Osteocyte (in vitro differentiated cells): ENCODE measurements at regions not wholly inside any gene's neighbourhood (a gene's known extent, or its start where the extent isn't known, plus 50 kb on each side); places are given as distances from the start of the nearest gene placed in this dataset.

Experiments
- DNase-seq: peaks from one replicate; pipeline ENCODE4 v3.0.0; 2021; ENCODE audit warnings: mixed read lengths; ENCODE audit not compliant: unreplicated experiment; ENCODE audit errors: extremely low spot score
- H3K27ac Mint-ChIP-seq: one replicate; pipeline ENCODE4 v1.8.0; 2021; ENCODE audit warnings: mild to moderate bottlenecking, mixed read lengths; ENCODE audit not compliant: unreplicated experiment
- H3K27me3 Mint-ChIP-seq: one replicate; pipeline ENCODE4 v1.8.0; 2021; ENCODE audit warnings: mixed read lengths; ENCODE audit not compliant: unreplicated experiment
- H3K36me3 Mint-ChIP-seq: one replicate; pipeline ENCODE4 v1.8.0; 2021; ENCODE audit warnings: mixed read lengths; ENCODE audit not compliant: unreplicated experiment
- H3K4me1 Mint-ChIP-seq: one replicate; pipeline ENCODE4 v1.8.0; 2021; ENCODE audit warnings: mixed read lengths; ENCODE audit not compliant: unreplicated experiment
- H3K4me3 Mint-ChIP-seq: one replicate; pipeline ENCODE4 v1.8.0; 2021; ENCODE audit warnings: mild to moderate bottlenecking, moderate library complexity, mixed read lengths; ENCODE audit not compliant: unreplicated experiment
- H3K9me3 Mint-ChIP-seq: one replicate; pipeline ENCODE4 v1.8.0; 2021; ENCODE audit warnings: mixed read lengths; ENCODE audit not compliant: unreplicated experiment
- TF ChIP-seq, protein P1 (sequence below): fragments of 200-600 bp; sonication (generic); IDR thresholded peaks from 2 replicates; pipeline ENCODE4 v1.5.0; 2021; ENCODE audit warnings: antibody characterized with exemption, mild to moderate bottlenecking, moderate library complexity

DNA sequence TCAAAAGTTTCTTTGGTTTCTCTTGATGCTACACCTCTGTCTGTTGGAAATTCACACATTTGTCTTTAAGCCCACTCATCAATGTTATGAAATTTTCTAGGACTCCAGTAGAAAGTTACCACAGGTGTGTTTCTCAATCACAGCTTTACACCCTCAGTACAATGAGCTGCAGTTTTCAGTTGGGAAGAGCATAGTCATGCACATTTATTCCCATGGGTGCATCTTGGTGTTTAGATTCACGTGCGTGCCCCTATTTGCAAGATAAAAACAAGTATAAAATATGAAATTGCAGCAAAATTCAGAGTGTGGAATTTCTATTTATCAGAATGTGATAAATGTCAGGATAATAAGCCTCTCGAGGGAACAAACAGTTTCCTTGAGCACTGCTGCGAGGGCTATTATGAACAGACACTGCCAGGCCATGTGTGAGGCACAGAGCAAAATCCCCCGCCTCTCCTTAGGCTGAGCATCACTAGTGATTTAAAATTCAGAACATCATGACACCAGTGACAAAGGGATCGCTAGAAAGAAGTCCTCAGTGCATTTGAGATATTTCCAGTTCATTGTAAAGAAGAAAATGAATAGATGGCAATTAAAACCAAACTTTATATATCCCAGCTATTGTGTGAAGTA lies 512.2 kb upstream of the TCF4 start:
- Mint-ChIP-seq H3K27ac (no peak overlapping the region), H3K27me3 (no peaks in the 10 kb centered on the region)
- TF ChIP-seq, protein P1, sequence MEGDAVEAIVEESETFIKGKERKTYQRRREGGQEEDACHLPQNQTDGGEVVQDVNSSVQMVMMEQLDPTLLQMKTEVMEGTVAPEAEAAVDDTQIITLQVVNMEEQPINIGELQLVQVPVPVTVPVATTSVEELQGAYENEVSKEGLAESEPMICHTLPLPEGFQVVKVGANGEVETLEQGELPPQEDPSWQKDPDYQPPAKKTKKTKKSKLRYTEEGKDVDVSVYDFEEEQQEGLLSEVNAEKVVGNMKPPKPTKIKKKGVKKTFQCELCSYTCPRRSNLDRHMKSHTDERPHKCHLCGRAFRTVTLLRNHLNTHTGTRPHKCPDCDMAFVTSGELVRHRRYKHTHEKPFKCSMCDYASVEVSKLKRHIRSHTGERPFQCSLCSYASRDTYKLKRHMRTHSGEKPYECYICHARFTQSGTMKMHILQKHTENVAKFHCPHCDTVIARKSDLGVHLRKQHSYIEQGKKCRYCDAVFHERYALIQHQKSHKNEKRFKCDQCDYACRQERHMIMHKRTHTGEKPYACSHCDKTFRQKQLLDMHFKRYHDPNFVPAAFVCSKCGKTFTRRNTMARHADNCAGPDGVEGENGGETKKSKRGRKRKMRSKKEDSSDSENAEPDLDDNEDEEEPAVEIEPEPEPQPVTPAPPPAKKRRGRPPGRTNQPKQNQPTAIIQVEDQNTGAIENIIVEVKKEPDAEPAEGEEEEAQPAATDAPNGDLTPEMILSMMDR, result no peak

DNA sequence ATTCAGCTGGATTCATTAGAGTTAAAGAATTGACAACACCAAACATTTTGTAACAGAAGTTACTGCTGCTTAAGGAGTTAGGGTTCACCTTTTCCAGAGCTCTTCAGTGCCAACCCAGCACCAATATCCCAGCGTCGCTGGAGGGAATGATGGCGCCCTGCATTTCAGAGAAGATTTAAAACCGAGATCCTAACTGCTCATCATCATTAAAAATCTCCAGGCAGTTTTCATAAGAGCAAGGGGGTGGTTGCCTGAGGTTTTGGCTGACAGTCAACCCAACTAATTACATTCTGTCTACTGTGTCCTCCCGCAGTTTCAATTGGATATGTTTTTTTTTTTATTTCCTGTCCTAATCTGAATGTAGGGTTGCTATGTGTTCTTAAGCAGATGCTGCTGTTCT lies 509.6 kb upstream of the TCF4 start:
- no peak overlapping the region for H3K27ac Mint-ChIP-seq
- no peaks in the 10 kb centered on the region for H3K36me3 Mint-ChIP-seq
- TF ChIP-seq, protein P1, result no peak
- no peaks in the 10 kb centered on the region for H3K9me3 Mint-ChIP-seq
- H3K27me3 Mint-ChIP-seq, result no peaks in the 10 kb centered on the region
- DNase-seq, result no peak
- no peak overlapping the region for H3K4me3 Mint-ChIP-seq
- no peaks in the 10 kb centered on the region for H3K4me1 Mint-ChIP-seq

More for the DNA sequence above, 512.2 kb upstream of the TCF4 start:
- no peak for DNase-seq
- no peak overlapping the region for H3K4me3 Mint-ChIP-seq
- H3K36me3 Mint-ChIP-seq, result peaks cover 3% of the 10 kb centered on the region
- no peaks in the 10 kb centered on the region for H3K4me1 Mint-ChIP-seq
- H3K9me3 Mint-ChIP-seq, result peaks cover 20% of the 10 kb centered on the region

DNA sequence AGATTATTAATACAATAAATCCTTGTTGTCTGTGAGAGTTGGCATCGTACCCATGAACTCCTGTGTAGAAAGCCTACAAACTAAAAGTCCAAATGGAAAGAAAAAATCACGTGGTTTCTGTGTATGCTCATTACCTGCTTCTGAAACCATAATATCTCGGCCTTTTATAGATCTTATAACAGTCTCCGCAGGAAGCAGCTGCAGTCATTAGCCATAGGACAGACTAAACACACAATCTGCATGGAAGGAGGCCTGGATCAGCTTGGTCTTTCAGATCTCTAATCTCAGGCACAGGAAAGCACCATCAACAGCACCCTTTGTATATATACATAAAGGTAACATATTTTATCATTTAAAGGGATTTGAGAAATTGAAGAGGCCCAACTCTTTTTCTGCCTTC lies 508.9 kb upstream of the TCF4 start:
- Mint-ChIP-seq H3K9me3 (no peaks in the 10 kb centered on the region), H3K4me1 (no peaks in the 10 kb centered on the region), H3K27me3 (no peaks in the 10 kb centered on the region), H3K36me3 (no peaks in the 10 kb centered on the region), H3K4me3 (no peak overlapping the region), H3K27ac (no peak overlapping the region)
- DNase-seq, result no peak
- TF ChIP-seq, protein P1, result no peak

DNA sequence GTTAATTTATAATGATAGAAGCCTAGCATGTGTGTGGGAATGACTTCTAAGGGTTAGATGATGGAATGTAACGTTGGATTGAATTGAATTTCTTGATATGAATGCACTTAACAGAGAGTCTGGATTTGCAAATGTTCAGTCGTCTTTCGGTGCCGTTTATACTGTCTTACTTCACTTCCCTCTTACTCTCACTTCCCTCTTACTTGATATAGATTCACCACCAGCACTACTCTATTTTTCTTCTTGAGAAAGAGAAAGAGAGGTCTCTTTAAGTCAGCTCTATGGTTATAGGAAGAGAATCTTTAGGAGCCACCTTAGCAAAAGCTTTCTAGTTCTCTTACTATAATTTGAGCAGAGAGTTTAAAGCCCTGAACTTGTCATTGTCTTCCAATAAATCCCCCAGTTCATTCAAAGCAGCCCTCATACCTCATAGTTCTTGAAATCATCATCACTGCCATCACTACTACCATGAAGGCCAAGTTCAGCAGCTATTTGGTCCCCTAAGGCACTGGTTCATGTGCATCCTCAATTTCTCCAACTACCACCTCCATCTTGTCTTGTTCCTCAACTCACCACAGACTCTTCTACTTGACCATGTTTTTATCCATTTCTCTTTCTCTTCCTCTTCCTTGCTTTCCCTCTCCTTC lies 501.7 kb upstream of the TCF4 start:
- no peak overlapping the region for H3K27ac Mint-ChIP-seq
- no peaks in the 10 kb centered on the region for H3K9me3 Mint-ChIP-seq
- TF ChIP-seq, protein P1, result no peak
- no peak overlapping the region for H3K4me3 Mint-ChIP-seq
- no peaks in the 10 kb centered on the region for H3K36me3 Mint-ChIP-seq
- H3K27me3 Mint-ChIP-seq, result no peaks in the 10 kb centered on the region
- DNase-seq, result no peak
- no peaks in the 10 kb centered on the region for H3K4me1 Mint-ChIP-seq

DNA sequence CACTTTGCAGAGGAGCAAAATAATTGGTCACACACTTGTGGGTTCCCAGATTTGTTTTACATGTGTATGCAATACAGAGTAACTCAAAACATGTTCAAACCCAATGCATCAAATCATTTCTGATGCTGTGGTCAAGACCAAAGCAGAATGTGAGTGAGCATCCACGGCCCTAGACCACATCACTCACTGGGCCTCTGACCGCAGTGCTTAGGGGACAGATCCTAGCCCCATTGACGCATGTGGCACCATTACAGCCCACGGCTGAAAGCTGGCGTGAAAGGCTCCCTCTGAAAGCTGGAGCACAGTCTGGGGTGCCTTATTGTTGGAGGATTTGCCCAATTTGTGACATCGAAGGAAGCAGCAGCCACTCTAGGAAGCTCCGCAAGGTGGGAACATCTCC lies 498.8 kb upstream of the TCF4 start:
- TF ChIP-seq, protein P1, result no peak
- H3K27me3 Mint-ChIP-seq, result no peaks in the 10 kb centered on the region

More for the DNA sequence above, 498.8 kb upstream of the TCF4 start:
- H3K9me3 Mint-ChIP-seq, result no peaks in the 10 kb centered on the region
- H3K4me1 Mint-ChIP-seq, result peaks cover 17% of the 10 kb centered on the region
- H3K4me3 Mint-ChIP-seq, result no peak overlapping the region
- no peak overlapping the region for H3K27ac Mint-ChIP-seq
- no peaks in the 10 kb centered on the region for H3K36me3 Mint-ChIP-seq
- no peak for DNase-seq
